Stimulated activated CD4-positive, alpha-beta T cell treated with anti-CD3 and anti-CD28 coated beads, TNF-alpha, amount 100 ng/mL, for 1 hour (primary cell): ENCODE measurements at regions not wholly inside any gene's neighbourhood (a gene's known extent, or its start where the extent isn't known, plus 50 kb on each side); places are given as distances from the start of the nearest gene placed in this dataset.
"Not testable (repeated sequence)": the region's sequence is repeated elsewhere in the genome, so short reads cannot be mapped to it uniquely, and the experiment has no call there.

ENCODE experiments used
- DNase-seq, 3 donors: peaks; one replicate each; pipeline ENCODE4 v3.0.0-alpha.2; 2020; ENCODE audit warnings: low read depth in 3 of 3, low spot score in 1 of 3

GRCh38 chr1:228668553-228669241 is 66.6 kb upstream of the RHOU start:
- no peak for DNase-seq

GRCh38 chr1:228669242-228669585 is 66.1 kb upstream of the RHOU start:
- DNase-seq: no peak

- DNase-seq: not testable (repeated sequence)
Observed at GRCh38 chr1:228681076-228681565, 54.2 kb upstream of the RHOU start.

GRCh38 chr1:228683428-228683827 is 51.9 kb upstream of the RHOU start:
- no peak for DNase-seq

GRCh38 chr1:228684607-228685006 is 50.7 kb upstream of the RHOU start:
- DNase-seq: no peak

GRCh38 chr1:228685081-228685660 is 50.1 kb upstream of the RHOU start:
- no peak for DNase-seq
